ENCODE measurements at regions not wholly inside any gene's neighbourhood (a gene's known extent, or its start where the extent isn't known, plus 50 kb on each side); places are given as distances from the start of the nearest gene placed in this dataset.
"Not testable (repeated sequence)": the region's sequence is repeated elsewhere in the genome, so short reads cannot be mapped to it uniquely, and the experiment has no call there.

DNA sequence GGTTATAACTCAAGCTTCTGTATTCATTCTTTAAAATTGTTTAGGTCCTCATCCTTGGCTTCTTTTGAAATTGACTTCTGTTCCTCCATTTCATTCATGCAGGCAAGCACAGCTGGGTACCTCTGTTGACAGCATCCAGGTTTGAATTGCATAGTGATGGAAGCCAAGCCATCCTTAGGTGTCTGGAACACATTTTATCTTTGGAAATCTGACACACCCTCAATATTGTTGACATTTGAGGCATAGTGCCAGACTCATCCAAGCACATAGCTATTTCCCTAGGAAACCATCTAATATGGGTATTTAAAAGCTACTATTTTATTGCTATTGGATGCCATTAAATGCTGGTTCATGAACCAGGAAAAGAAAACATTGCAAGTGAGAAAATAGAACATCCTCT, 142.1 kb upstream of the PTPRZ1 start:
- no TSS peak for BruUV-seq (replicated peaks)
- Histone ChIP-seq H3K4me1 (ENCODE audit: control insufficient read depth, extremely low read depth, insufficient read depth, low read length) (no peaks in the 10 kb centered on the region), H2AFZ (ENCODE audit: low read depth, low read length) (no peak overlapping the region), H3K36me3 (ENCODE audit: control insufficient read depth in 2 of 2, extremely low read depth in 1 of 2, insufficient read depth in 2 of 2, low read length in 2 of 2) (no peaks in the 10 kb centered on the region), H4K20me1 (replicated peaks; ENCODE audit: control insufficient read depth, extremely low read depth, insufficient read depth, low read length) (no peaks in the 10 kb centered on the region), H3K9ac (replicated peaks; ENCODE audit: extremely low read depth, insufficient read depth, low read length) (no peak overlapping the region), H3K4me3 (replicated peaks in 1 of 3; ENCODE audit: insufficient read depth in 1 of 3, low read depth in 1 of 3, low read length in 3 of 3) (no peak overlapping the region), H3K27ac (ENCODE audit: insufficient read depth, low read depth, low read length) (no peak overlapping the region), H3K9me1 (replicated peaks; ENCODE audit: control insufficient read depth, extremely low read depth, insufficient read depth, low read length) (no peaks in the 10 kb centered on the region), H3K9me3 (replicated peaks; ENCODE audit: control insufficient read depth, insufficient read depth, low read length) (no peaks in the 10 kb centered on the region), H3K27me3 (ENCODE audit: control insufficient read depth in 2 of 2, insufficient read depth in 2 of 2, low read length in 2 of 2) (no peaks in the 10 kb centered on the region), H3K79me2 (ENCODE audit: control insufficient read depth, insufficient read depth, low read length) (no peaks in the 10 kb centered on the region), H3K4me2 (ENCODE audit: insufficient read depth, low read length) (no peak overlapping the region)
- FAIRE-seq (no peak), DNase-seq (ENCODE audit: low read depth, low spot score) (no peak)
- intact Hi-C loops (cut with micrococcal nuclease) = no loop called here
- ChIA-PET CTCF (no interaction called here), POLR2A (no interaction called here)
- TF ChIP-seq, protein P1, sequence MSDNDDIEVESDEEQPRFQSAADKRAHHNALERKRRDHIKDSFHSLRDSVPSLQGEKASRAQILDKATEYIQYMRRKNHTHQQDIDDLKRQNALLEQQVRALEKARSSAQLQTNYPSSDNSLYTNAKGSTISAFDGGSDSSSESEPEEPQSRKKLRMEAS (IDR thresholded peaks at IDR 0.05; ENCODE audit: insufficient read depth, insufficient read length) = no peak
- dilution Hi-C loops (cut with MboI; ENCODE audit: extremely low pct_ligation_motif_present, low sequenced_read_pairs) = no loop called here

DNA sequence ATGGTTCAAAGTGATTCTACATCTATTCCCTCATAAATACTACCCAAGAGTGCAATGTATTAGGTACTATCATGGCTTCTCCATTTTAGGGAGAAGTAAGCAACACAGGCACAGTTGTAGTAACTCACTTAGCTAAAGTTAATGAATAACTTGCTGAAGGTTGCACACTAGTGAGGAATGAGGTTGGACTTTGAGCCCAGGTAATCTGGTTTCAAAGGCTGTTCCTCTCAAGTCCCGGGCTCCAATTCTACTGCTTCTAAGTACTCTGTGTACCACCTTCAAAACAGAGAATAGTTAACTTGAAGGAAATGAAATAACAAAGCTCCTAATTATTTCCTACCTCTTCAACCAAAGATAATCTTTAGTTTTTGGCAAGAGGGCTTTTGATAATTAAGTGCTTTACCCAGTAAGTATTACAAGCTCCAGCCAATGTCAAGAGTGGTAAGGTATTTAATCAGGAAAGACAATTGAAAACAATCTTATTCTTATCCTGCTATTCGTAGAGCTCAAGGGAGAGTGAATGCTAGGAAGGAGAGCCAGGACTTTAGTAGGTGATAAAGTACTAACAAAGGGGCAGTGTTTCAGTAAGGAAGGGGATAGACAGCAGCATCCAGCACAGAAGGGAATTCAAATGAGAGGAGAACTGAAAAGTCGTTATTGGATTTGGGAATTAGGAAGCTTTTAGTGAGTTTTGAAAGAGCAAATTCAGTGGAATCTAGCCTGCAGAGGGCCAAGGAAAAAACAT, 158.2 kb upstream of the PTPRZ1 start:
- ChIA-PET POLR2A (no interaction called here), CTCF (no interaction called here)
- no peak overlapping the region for H3K27ac ChIP-seq (ENCODE audit: insufficient read depth, low read depth, low read length)
- no peak overlapping the region for H3K4me3 ChIP-seq (replicated peaks in 1 of 3; ENCODE audit: insufficient read depth in 1 of 3, low read depth in 1 of 3, low read length in 3 of 3)
- no peaks in the 10 kb centered on the region for H3K4me1 ChIP-seq (ENCODE audit: control insufficient read depth, extremely low read depth, insufficient read depth, low read length)
- FAIRE-seq = no peak
- intact Hi-C loops (cut with micrococcal nuclease) = no loop called here
- no peaks in the 10 kb centered on the region for H4K20me1 ChIP-seq (replicated peaks; ENCODE audit: control insufficient read depth, extremely low read depth, insufficient read depth, low read length)
- no peak overlapping the region for H3K9ac ChIP-seq (replicated peaks; ENCODE audit: extremely low read depth, insufficient read depth, low read length)
- H3K4me2 ChIP-seq (ENCODE audit: insufficient read depth, low read length) = no peak overlapping the region
- no peaks in the 10 kb centered on the region for H3K79me2 ChIP-seq (ENCODE audit: control insufficient read depth, insufficient read depth, low read length)
- no peak for TF ChIP-seq MYC (IDR thresholded peaks at IDR 0.05; ENCODE audit: low read depth, low read length)
- TF ChIP-seq FOS (IDR thresholded peaks at IDR 0.05; ENCODE audit: borderline replicate concordance, insufficient read depth, low read length) = no peak
- no peak for TF ChIP-seq GATA2 (IDR thresholded peaks at IDR 0.05; ENCODE audit: insufficient read depth, insufficient read length, low read depth, low read length)
- TF ChIP-seq, protein P1 (IDR thresholded peaks at IDR 0.05; ENCODE audit: insufficient read depth, insufficient read length) = no peak
- TF ChIP-seq EZH2 (IDR thresholded peaks at IDR 0.05; ENCODE audit: borderline replicate concordance, low read depth, low read length, severe bottlenecking) = no peak
- no peak for TF ChIP-seq POLR2AphosphoS5 (IDR thresholded peaks at IDR 0.05; ENCODE audit: insufficient read depth, low read depth, low read length)
- TF ChIP-seq JUN (IDR thresholded peaks at IDR 0.05; ENCODE audit: borderline replicate concordance, insufficient read depth, insufficient read length, low read depth) = no peak
- TF ChIP-seq, protein P2, sequence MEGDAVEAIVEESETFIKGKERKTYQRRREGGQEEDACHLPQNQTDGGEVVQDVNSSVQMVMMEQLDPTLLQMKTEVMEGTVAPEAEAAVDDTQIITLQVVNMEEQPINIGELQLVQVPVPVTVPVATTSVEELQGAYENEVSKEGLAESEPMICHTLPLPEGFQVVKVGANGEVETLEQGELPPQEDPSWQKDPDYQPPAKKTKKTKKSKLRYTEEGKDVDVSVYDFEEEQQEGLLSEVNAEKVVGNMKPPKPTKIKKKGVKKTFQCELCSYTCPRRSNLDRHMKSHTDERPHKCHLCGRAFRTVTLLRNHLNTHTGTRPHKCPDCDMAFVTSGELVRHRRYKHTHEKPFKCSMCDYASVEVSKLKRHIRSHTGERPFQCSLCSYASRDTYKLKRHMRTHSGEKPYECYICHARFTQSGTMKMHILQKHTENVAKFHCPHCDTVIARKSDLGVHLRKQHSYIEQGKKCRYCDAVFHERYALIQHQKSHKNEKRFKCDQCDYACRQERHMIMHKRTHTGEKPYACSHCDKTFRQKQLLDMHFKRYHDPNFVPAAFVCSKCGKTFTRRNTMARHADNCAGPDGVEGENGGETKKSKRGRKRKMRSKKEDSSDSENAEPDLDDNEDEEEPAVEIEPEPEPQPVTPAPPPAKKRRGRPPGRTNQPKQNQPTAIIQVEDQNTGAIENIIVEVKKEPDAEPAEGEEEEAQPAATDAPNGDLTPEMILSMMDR (IDR thresholded peaks at IDR 0.05; ENCODE audit: extremely low read depth in 1 of 2, insufficient read depth in 1 of 2, low read depth in 1 of 2, low read length in 2 of 2) = no peak
- no peaks in the 10 kb centered on the region for H3K27me3 ChIP-seq (ENCODE audit: control insufficient read depth in 2 of 2, insufficient read depth in 2 of 2, low read length in 2 of 2)
- no TSS peak for BruUV-seq (replicated peaks)
- H3K9me3 ChIP-seq (replicated peaks; ENCODE audit: control insufficient read depth, insufficient read depth, low read length) = no peaks in the 10 kb centered on the region
- dilution Hi-C loops (cut with MboI; ENCODE audit: extremely low pct_ligation_motif_present, low sequenced_read_pairs) = no loop called here
- H3K36me3 ChIP-seq (ENCODE audit: control insufficient read depth in 2 of 2, extremely low read depth in 1 of 2, insufficient read depth in 2 of 2, low read length in 2 of 2) = no peaks in the 10 kb centered on the region
- DNase-seq (ENCODE audit: low read depth, low spot score) = no peak
- no peaks in the 10 kb centered on the region for H3K9me1 ChIP-seq (replicated peaks; ENCODE audit: control insufficient read depth, extremely low read depth, insufficient read depth, low read length)
- no peak overlapping the region for H2AFZ ChIP-seq (ENCODE audit: low read depth, low read length)

DNA sequence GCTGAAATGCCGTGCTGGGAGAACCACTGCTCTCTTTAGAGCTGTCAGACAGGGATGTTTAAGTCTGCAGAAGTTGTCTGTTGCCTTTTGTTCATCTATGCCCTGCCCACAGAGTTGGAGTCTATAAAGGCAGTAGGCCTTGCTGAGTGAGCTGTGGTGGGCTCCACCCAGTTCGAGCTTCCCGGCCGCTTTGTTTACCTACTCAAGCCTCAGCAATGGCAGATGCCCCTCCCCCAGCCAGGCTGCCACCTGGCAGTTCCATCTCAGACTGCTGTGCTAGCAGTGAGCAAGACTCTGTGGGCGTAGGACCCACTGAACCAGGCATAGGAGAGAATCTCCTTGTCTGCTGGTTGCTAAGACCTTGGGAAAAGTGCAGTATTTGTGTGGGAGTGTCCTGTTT, 160.0 kb upstream of the PTPRZ1 start:
- H3K9ac ChIP-seq (replicated peaks; ENCODE audit: extremely low read depth, insufficient read depth, low read length); H4K20me1 ChIP-seq (replicated peaks; ENCODE audit: control insufficient read depth, extremely low read depth, insufficient read depth, low read length); H3K36me3 ChIP-seq (ENCODE audit: control insufficient read depth in 2 of 2, extremely low read depth in 1 of 2, insufficient read depth in 2 of 2, low read length in 2 of 2); H2AFZ ChIP-seq (ENCODE audit: low read depth, low read length); BruUV-seq (replicated peaks); H3K9me1 ChIP-seq (replicated peaks; ENCODE audit: control insufficient read depth, extremely low read depth, insufficient read depth, low read length); DNase-seq (ENCODE audit: low read depth, low spot score); H3K27ac ChIP-seq (ENCODE audit: insufficient read depth, low read depth, low read length); H3K9me3 ChIP-seq (replicated peaks; ENCODE audit: control insufficient read depth, insufficient read depth, low read length); dilution Hi-C loops (cut with MboI; ENCODE audit: extremely low pct_ligation_motif_present, low sequenced_read_pairs); POLR2A ChIA-PET; H3K27me3 ChIP-seq (ENCODE audit: control insufficient read depth in 2 of 2, insufficient read depth in 2 of 2, low read length in 2 of 2); intact Hi-C loops (cut with micrococcal nuclease); H3K4me2 ChIP-seq (ENCODE audit: insufficient read depth, low read length); CTCF ChIA-PET; H3K4me3 ChIP-seq (replicated peaks in 1 of 3; ENCODE audit: insufficient read depth in 1 of 3, low read depth in 1 of 3, low read length in 3 of 3); H3K4me1 ChIP-seq (ENCODE audit: control insufficient read depth, extremely low read depth, insufficient read depth, low read length); H3K79me2 ChIP-seq (ENCODE audit: control insufficient read depth, insufficient read depth, low read length); FAIRE-seq: not testable (repeated sequence)
